MM.1S (cell line): ENCODE measurements at regions not wholly inside any gene's neighbourhood (a gene's known extent, or its start where the extent isn't known, plus 50 kb on each side); places are given as distances from the start of the nearest gene placed in this dataset.

Experiments
- CTCF ChIP-seq: fragments of 300-600 bp; sonication (generic); IDR thresholded peaks from 2 replicates; pipeline ENCODE4 v1.5.1; 2016; ENCODE audit warnings: antibody characterized with exemption, low read length, mixed read lengths
- EZH2 ChIP-seq: fragments of 300-600 bp; sonication (generic); optimal IDR thresholded peaks from 2 replicates; pipeline ENCODE3; 2017; ENCODE audit warnings: low read depth, mild to moderate bottlenecking, antibody characterized with exemption, low read length, mixed read lengths

- TF ChIP-seq CTCF = no peak
- TF ChIP-seq EZH2 = no peak
These were observed 107.5 kb upstream of the ACSL4 start for GRCh38 chrX:109840585-109840984.
